ENCODE measurements at regions not wholly inside any gene's neighbourhood (a gene's known extent, or its start where the extent isn't known, plus 50 kb on each side); places are given as distances from the start of the nearest gene placed in this dataset.

DNA sequence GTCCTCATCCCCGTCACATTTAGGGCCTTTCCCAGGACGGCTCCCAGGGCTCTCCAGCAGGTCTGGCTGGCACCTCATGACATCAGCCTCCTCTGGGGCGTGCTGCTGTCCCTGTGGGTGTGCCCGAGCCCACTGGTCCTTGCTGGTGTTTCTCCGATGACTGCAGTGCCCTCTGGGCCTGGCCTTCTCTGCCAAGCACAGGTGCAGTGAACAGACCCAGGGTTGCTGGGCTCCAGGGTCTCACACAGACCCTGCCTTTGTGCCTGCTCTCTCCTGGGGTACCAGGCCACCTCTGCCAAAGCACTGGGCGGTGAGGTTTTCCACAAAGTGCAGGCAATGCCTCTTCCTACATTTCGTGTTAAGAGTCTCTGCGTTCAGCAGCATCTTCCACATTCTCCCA is 246.1 kb downstream of the ACKR3 start:
- Histone ChIP-seq H3K36me3 (ENCODE audit: control insufficient read depth in 1 of 2, insufficient read depth in 2 of 2, low read length in 2 of 2) (no peaks in the 10 kb centered on the region), H3K9ac (ENCODE audit: low read length) (no peak overlapping the region), H3K4me1 (ENCODE audit: control insufficient read depth in 1 of 2, insufficient read depth in 2 of 2, low read length in 2 of 2) (no peaks in the 10 kb centered on the region), H3K27me3 (ENCODE audit: insufficient read depth, low read length) (no peaks in the 10 kb centered on the region), H2AK5ac (ENCODE audit: low read length) (peak overlapping the region; percentile 9), H3K4me3 (ENCODE audit: low read depth, low read length) (no peak overlapping the region), H3K9me3 (ENCODE audit: insufficient read depth, low read depth, low read length) (peaks cover 2% of the 10 kb centered on the region), H3K27ac (ENCODE audit: low read depth, low read length) (no peak overlapping the region), H2BK12ac (ENCODE audit: low read length) (no peak overlapping the region), H2BK120ac (ENCODE audit: insufficient read depth, low read length, poor library complexity) (no peak overlapping the region), H2BK5ac (ENCODE audit: low read depth, low read length, poor library complexity) (no peak overlapping the region), H3K14ac (ENCODE audit: low read length) (no peak overlapping the region), H4K12ac (ENCODE audit: low read depth, low read length) (no peak overlapping the region), H3K4ac (ENCODE audit: low read depth, low read length) (no peak overlapping the region), H3K79me2 (ENCODE audit: control insufficient read depth, insufficient read depth, low read length, poor library complexity) (no peaks in the 10 kb centered on the region), H4K8ac (ENCODE audit: low read depth, low read length) (no peak overlapping the region), H3K23ac (ENCODE audit: low read length) (no peak overlapping the region), H3K79me1 (ENCODE audit: low read length) (no peaks in the 10 kb centered on the region), H2AFZ (ENCODE audit: insufficient read depth, low read length, poor library complexity) (no peak overlapping the region), H4K91ac (ENCODE audit: low read depth, low read length) (no peak overlapping the region), H3K18ac (ENCODE audit: low read length) (no peak overlapping the region), H3K4me2 (ENCODE audit: low read length) (no peak overlapping the region)
- DNase-seq: no peak
- no CpG with 5 or more reads among the region's 8 CpGs for WGBS (ENCODE audit: extremely low coverage, insufficient coverage, insufficient read length)

DNA sequence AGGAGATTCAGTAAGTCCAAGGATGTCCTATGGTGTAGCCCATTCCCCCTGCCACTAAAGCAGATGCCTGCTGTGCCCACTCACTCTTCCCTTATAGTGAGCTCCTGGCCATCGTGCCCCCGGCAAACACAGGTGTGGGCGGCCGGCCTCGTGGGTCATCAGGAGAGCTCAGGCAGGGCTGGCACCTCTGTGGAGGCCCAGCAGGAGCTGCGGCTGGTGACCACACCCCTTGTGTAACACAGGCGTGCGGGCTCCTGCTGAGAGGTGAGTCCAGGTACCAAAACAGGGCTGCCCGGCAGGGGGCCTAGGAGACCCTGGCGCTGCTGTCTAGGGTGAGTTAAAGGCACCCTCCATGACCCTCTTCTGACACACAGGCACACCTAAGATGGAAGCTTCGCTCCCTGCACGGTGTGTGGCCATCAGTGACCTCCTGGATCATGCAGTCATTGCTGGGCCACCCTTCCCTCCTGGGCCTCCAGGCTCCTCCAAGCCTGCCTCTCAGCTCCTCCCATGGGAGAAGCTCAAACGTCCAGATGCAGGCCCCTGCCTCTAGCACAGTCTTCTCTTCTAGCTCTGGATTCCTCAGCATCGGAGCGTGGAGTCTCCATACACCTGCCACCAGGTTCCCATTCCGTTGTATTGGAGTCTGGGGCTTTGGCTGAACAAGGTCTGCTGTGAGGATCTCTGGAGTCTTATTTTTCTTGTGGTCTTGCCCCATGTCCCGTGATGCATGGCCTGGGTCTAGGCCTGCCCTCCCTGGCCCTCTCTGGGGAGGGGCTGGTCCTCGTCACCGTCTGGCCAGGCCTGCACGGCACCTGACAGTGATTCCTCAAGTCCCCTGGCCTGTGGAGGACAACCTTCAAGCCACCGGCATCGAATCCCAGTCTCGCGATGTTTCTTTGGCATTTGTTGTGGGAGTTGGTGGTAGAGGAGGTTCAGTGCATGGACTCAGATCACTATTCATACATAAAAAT is 246.9 kb downstream of the ACKR3 start:
- no peak overlapping the region for H3K23ac ChIP-seq (ENCODE audit: low read length)
- H3K18ac ChIP-seq (ENCODE audit: low read length): no peak overlapping the region
- peaks cover 5% of the 10 kb centered on the region for H3K9me3 ChIP-seq (ENCODE audit: insufficient read depth, low read depth, low read length)
- H3K27ac ChIP-seq (ENCODE audit: low read depth, low read length): no peak overlapping the region
- no peak overlapping the region for H3K9ac ChIP-seq (ENCODE audit: low read length)
- H4K8ac ChIP-seq (ENCODE audit: low read depth, low read length): no peak overlapping the region
- no peak overlapping the region for H3K14ac ChIP-seq (ENCODE audit: low read length)
- H3K4me3 ChIP-seq (ENCODE audit: low read depth, low read length): no peak overlapping the region
- no peak overlapping the region for H2AFZ ChIP-seq (ENCODE audit: insufficient read depth, low read length, poor library complexity)
- H3K27me3 ChIP-seq (ENCODE audit: insufficient read depth, low read length): no peaks in the 10 kb centered on the region
- no peaks in the 10 kb centered on the region for H3K4me1 ChIP-seq (ENCODE audit: control insufficient read depth in 1 of 2, insufficient read depth in 2 of 2, low read length in 2 of 2)
- H3K36me3 ChIP-seq (ENCODE audit: control insufficient read depth in 1 of 2, insufficient read depth in 2 of 2, low read length in 2 of 2): no peaks in the 10 kb centered on the region
- H2BK5ac ChIP-seq (ENCODE audit: low read depth, low read length, poor library complexity): no peak overlapping the region
- WGBS (ENCODE audit: extremely low coverage, insufficient coverage, insufficient read length): no CpG with 5 or more reads among the region's 24 CpGs
- H2AK5ac ChIP-seq (ENCODE audit: low read length): no peak overlapping the region
- H2BK12ac ChIP-seq (ENCODE audit: low read length): no peak overlapping the region
- no peak overlapping the region for H2BK120ac ChIP-seq (ENCODE audit: insufficient read depth, low read length, poor library complexity)
- no peaks in the 10 kb centered on the region for H3K79me2 ChIP-seq (ENCODE audit: control insufficient read depth, insufficient read depth, low read length, poor library complexity)
- no peak overlapping the region for H4K91ac ChIP-seq (ENCODE audit: low read depth, low read length)
- H3K4ac ChIP-seq (ENCODE audit: low read depth, low read length): no peak overlapping the region
- no peaks in the 10 kb centered on the region for H3K79me1 ChIP-seq (ENCODE audit: low read length)
- no peak overlapping the region for H3K4me2 ChIP-seq (ENCODE audit: low read length)
- no peak overlapping the region for H4K12ac ChIP-seq (ENCODE audit: low read depth, low read length)
- no peak for DNase-seq

DNA sequence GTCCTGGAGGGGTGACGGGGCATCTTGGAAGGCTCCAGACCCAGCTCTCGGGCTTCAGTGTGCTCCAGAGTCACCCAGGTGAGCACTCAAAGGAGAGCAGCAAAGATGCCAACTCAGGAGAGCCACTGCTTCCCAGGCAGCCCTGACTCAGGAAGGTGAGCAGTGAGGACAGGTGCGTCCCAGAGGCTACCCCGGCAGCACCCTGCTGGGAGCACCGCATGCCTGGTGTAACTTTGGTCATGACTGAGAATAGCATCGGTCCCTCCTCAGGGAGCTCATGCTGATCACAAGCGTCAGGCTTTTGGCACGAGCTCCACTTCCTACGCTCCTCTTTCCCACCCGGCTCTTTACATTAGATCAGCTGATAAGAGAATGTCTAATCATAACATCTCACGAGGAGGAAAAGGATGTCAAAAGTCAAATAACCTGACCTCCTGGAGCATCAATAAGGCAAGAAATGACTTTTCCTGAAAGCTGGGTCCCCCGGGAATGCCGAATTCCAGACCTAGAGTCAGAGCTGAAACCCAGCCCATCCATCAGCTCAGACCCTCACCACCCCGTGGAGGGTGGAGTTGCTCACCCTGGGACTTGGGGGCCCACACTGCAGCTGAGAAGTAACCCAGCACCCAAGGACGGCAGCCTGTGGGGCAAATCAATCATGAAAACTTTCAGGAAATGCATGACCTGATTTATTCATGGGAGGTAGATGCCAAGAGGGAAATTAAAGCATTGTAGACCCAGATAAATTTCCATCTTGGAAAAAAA is 248.8 kb downstream of the ACKR3 start:
- Histone ChIP-seq H3K79me2 (ENCODE audit: control insufficient read depth, insufficient read depth, low read length, poor library complexity) (no peaks in the 10 kb centered on the region), H3K9ac (ENCODE audit: low read length) (no peak overlapping the region), H3K18ac (ENCODE audit: low read length) (no peak overlapping the region), H3K9me3 (ENCODE audit: insufficient read depth, low read depth, low read length) (peaks cover 8% of the 10 kb centered on the region), H3K27ac (ENCODE audit: low read depth, low read length) (no peak overlapping the region), H3K4me1 (ENCODE audit: control insufficient read depth in 1 of 2, insufficient read depth in 2 of 2, low read length in 2 of 2) (no peaks in the 10 kb centered on the region), H3K4ac (ENCODE audit: low read depth, low read length) (no peak overlapping the region), H2BK120ac (ENCODE audit: insufficient read depth, low read length, poor library complexity) (no peak overlapping the region), H2BK12ac (ENCODE audit: low read length) (no peak overlapping the region), H2AK5ac (ENCODE audit: low read length) (peak overlapping the region; percentile 24), H3K36me3 (ENCODE audit: control insufficient read depth in 1 of 2, insufficient read depth in 2 of 2, low read length in 2 of 2) (no peaks in the 10 kb centered on the region), H3K23ac (ENCODE audit: low read length) (no peak overlapping the region), H3K4me3 (ENCODE audit: low read depth, low read length) (no peak overlapping the region), H2AFZ (ENCODE audit: insufficient read depth, low read length, poor library complexity) (no peak overlapping the region), H3K14ac (ENCODE audit: low read length) (no peak overlapping the region), H3K27me3 (ENCODE audit: insufficient read depth, low read length) (no peaks in the 10 kb centered on the region), H4K91ac (ENCODE audit: low read depth, low read length) (no peak overlapping the region), H2BK5ac (ENCODE audit: low read depth, low read length, poor library complexity) (no peak overlapping the region), H4K8ac (ENCODE audit: low read depth, low read length) (no peak overlapping the region), H3K79me1 (ENCODE audit: low read length) (peaks cover 2% of the 10 kb centered on the region), H3K4me2 (ENCODE audit: low read length) (no peak overlapping the region), H4K12ac (ENCODE audit: low read depth, low read length) (no peak overlapping the region)
- DNase-seq: no peak
- no CpG with 5 or more reads among the region's 15 CpGs for WGBS (ENCODE audit: extremely low coverage, insufficient coverage, insufficient read length)

DNA sequence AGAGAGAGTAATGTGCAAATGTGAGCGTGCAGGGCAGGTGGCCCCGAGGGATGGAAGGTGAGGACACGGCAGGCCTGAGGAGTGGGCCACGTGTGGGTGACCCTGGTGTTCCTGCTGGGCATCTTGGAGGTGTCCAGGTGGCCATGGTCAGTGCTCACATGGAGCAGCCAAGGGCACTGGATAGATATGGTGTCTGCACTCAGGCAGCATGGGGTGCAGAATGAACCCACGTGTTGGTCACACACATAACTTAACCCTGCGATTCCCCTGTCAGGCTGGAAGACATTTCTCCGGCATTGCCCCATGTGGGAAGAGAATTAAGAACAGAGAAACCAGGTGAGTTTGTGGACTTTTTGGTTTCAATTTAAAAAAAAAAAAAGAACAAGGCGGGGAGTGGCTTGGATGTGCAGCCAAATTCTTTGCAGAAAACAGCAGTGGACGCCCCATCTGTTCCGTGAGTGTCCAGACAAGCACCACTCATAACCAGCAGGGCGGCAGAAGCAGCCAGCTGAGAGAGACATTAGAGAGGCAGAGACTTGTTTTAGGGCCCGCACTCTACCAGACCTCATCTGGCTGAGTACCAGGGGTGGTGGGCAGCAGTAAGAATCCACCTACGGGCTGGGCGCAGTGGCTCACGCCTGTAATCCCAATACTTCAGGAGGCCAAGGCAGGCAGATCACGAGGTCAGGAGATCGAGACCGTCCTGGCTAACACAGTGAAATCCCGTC is 249.8 kb downstream of the ACKR3 start:
- Histone ChIP-seq H3K27ac (ENCODE audit: low read depth, low read length) (no peak overlapping the region), H2AK5ac (ENCODE audit: low read length) (no peak overlapping the region), H3K9me3 (ENCODE audit: insufficient read depth, low read depth, low read length) (peaks cover 8% of the 10 kb centered on the region), H3K27me3 (ENCODE audit: insufficient read depth, low read length) (no peaks in the 10 kb centered on the region), H4K8ac (ENCODE audit: low read depth, low read length) (no peak overlapping the region), H3K36me3 (ENCODE audit: control insufficient read depth in 1 of 2, insufficient read depth in 2 of 2, low read length in 2 of 2) (no peaks in the 10 kb centered on the region), H3K18ac (ENCODE audit: low read length) (no peak overlapping the region), H3K4ac (ENCODE audit: low read depth, low read length) (no peak overlapping the region), H2AFZ (ENCODE audit: insufficient read depth, low read length, poor library complexity) (no peak overlapping the region), H2BK12ac (ENCODE audit: low read length) (no peak overlapping the region), H3K79me2 (ENCODE audit: control insufficient read depth, insufficient read depth, low read length, poor library complexity) (no peaks in the 10 kb centered on the region), H3K4me2 (ENCODE audit: low read length) (no peak overlapping the region), H2BK5ac (ENCODE audit: low read depth, low read length, poor library complexity) (no peak overlapping the region), H3K4me3 (ENCODE audit: low read depth, low read length) (peak overlapping the region; percentile 44), H4K12ac (ENCODE audit: low read depth, low read length) (no peak overlapping the region), H4K91ac (ENCODE audit: low read depth, low read length) (no peak overlapping the region), H3K14ac (ENCODE audit: low read length) (no peak overlapping the region), H3K9ac (ENCODE audit: low read length) (no peak overlapping the region), H3K79me1 (ENCODE audit: low read length) (peaks cover 2% of the 10 kb centered on the region), H2BK120ac (ENCODE audit: insufficient read depth, low read length, poor library complexity) (no peak overlapping the region), H3K4me1 (ENCODE audit: control insufficient read depth in 1 of 2, insufficient read depth in 2 of 2, low read length in 2 of 2) (no peaks in the 10 kb centered on the region), H3K23ac (ENCODE audit: low read length) (no peak overlapping the region)
- WGBS (ENCODE audit: extremely low coverage, insufficient coverage, insufficient read length): no CpG with 5 or more reads among the region's 19 CpGs
- DNase-seq: no peak
